Adrenal gland (tissue), 9 donors: ENCODE measurements at regions not wholly inside any gene's neighbourhood (a gene's known extent, or its start where the extent isn't known, plus 50 kb on each side); places are given as distances from the start of the nearest gene placed in this dataset.

Experiments
- DNase-seq, 7 donors: peaks; one replicate each; pipeline ENCODE4 v3.0.0-alpha.2; 2019 to 2020
- H3K27ac ChIP-seq, 5 donors: fragments of 200-600 bp; sonication (generic) in 4 of 5; 1 replicate in 3 of 5; 2 replicates in 2 of 5; pipeline versions ENCODE4 v1.5.1 to v1.8.0; 2016 to 2020; ENCODE audit warnings: mild to moderate bottlenecking in 1 of 5
- H3K27me3 ChIP-seq: fragments of 200-600 bp; 2 replicates; pipeline ENCODE4 v1.8.0; 2021
- H3K36me3 ChIP-seq, 2 donors: fragments of 200-600 bp; replicated peaks in 1 of 2; 1 replicate in 1 of 2; 2 replicates in 1 of 2; pipeline versions ENCODE4 v1.5.1 to v1.8.0; 2018 to 2022
- H3K4me1 ChIP-seq, 2 donors: fragments of 200-600 bp; replicated peaks in 1 of 2; 1 replicate in 1 of 2; 2 replicates in 1 of 2; pipeline versions ENCODE4 v1.5.1 to v1.8.0; 2018 to 2021
- H3K4me3 ChIP-seq, 4 donors: fragments of 200-600 bp; sonication (generic) in 3 of 4; one replicate each; pipeline ENCODE4 v1.5.1; 2016 to 2018
- H3K9me3 ChIP-seq, 3 donors: fragments of 200-600 bp; sonication (generic) in 1 of 3; replicated peaks in 1 of 3; 1 replicate in 2 of 3; 2 replicates in 1 of 3; pipeline versions ENCODE4 v1.5.1 to v1.8.0; 2016 to 2021
- CTCF ChIP-seq, 6 experiments: fragments of 450-650 bp in 4 of 6; fragments of 200-600 bp in 2 of 6; sonication (generic) in 1 of 6; IDR thresholded peaks; 1 replicate in 5 of 6; 2 replicates in 1 of 6; pipeline versions ENCODE4 v1.5.1 to v1.8.0; 2016 to 2021; ENCODE audit warnings: antibody characterized with exemption in 6 of 6, mild to moderate bottlenecking in 2 of 6, moderate library complexity in 1 of 6
- POLR2A ChIP-seq, 2 donors: fragments of 450-650 bp; IDR thresholded peaks; one replicate each; pipeline ENCODE4 v1.6.1; 2017; ENCODE audit warnings: antibody characterized with exemption in 2 of 2, mild to moderate bottlenecking in 2 of 2, moderate library complexity in 1 of 2
- WGBS, 4 donors: extraction: QIAGEN DNeasy Blood & Tissue Kit in 2 of 4; methylation state at CpG; one replicate each; pipeline versions ENCODE4 v1.1.5 to v1.1.7; 2013 to 2017; 5-methylcytosine and 5-hydroxymethylcytosine counted together
- intact Hi-C, 2 donors: fragments of 100-400 bp; cut with DNase I; formaldehyde crosslinking; loops; one replicate each; pipeline versions ENCODE4 v1.14.1 to v1.15.0; 2022 to 2023
- donor health status: healthy with polysubstance abuse.
- donor health status: Bipolar disorder and iron deficiency.
- donor health status: DM: yes; HTN: yes; CAD: no.
- donor health status: DM: no; HTN: no; CAD: no.
- donor health status: DM: no; HTN: no; CAD: no.

GRCh38 chr2:122754561-122754960, 999.1 kb downstream of the TSN start:
- Histone ChIP-seq H3K27ac (no peak overlapping the region), H3K27me3 (no peaks in the 10 kb centered on the region), H3K36me3 (no peaks in the 10 kb centered on the region), H3K9me3 (no peaks in the 10 kb centered on the region), H3K4me1 (no peaks in the 10 kb centered on the region), H3K4me3 (no peak overlapping the region)
- intact Hi-C loops: no loop called here
- 72 to 86% (median 81%) methylated on average over 2 of the region's 2 CpGs for WGBS, 4 donors
- no peak for TF ChIP-seq POLR2A (IDR thresholded peaks at IDR 0.05)
- TF ChIP-seq CTCF (IDR thresholded peaks at IDR 0.05): no peak
- no peak for DNase-seq

- no peak for DNase-seq
- 75 to 82% (median 79%) methylated on average over 3 of the region's 3 CpGs for WGBS, 4 donors
- no peak for TF ChIP-seq POLR2A (IDR thresholded peaks at IDR 0.05)
- TF ChIP-seq CTCF (IDR thresholded peaks at IDR 0.05): no peak
- no peaks in the 10 kb centered on the region for H3K27me3 ChIP-seq
- no peak overlapping the region for H3K4me3 ChIP-seq
- no peaks in the 10 kb centered on the region for H3K4me1 ChIP-seq
- no peak overlapping the region for H3K27ac ChIP-seq
- H3K9me3 ChIP-seq: no peaks in the 10 kb centered on the region
- intact Hi-C loops: no loop called here
- no peaks in the 10 kb centered on the region for H3K36me3 ChIP-seq
These were observed 999.9 kb downstream of the TSN start for GRCh38 chr2:122755281-122755780.

GRCh38 chr2:122758967-122759366, 1003.5 kb downstream of the TSN start:
- intact Hi-C loops: no loop called here
- Histone ChIP-seq H3K27ac (no peak overlapping the region), H3K4me3 (no peak overlapping the region), H3K27me3 (no peaks in the 10 kb centered on the region), H3K36me3 (no peaks in the 10 kb centered on the region), H3K4me1 (no peaks in the 10 kb centered on the region), H3K9me3 (no peaks in the 10 kb centered on the region)
- TF ChIP-seq CTCF (IDR thresholded peaks at IDR 0.05): no peak
- no peak for TF ChIP-seq POLR2A (IDR thresholded peaks at IDR 0.05)
- no peak for DNase-seq
- 72 to 80% (median 75%) methylated on average over 2 of the region's 2 CpGs for WGBS, 4 donors

GRCh38 chr2:122764014-122764413, 1008.6 kb downstream of the TSN start:
- H3K9me3 ChIP-seq: no peaks in the 10 kb centered on the region
- H3K36me3 ChIP-seq: no peaks in the 10 kb centered on the region
- no peak overlapping the region for H3K27ac ChIP-seq
- no peak overlapping the region for H3K4me3 ChIP-seq
- intact Hi-C loops: no loop called here
- no peaks in the 10 kb centered on the region for H3K27me3 ChIP-seq
- DNase-seq: no peak
- H3K4me1 ChIP-seq: no peaks in the 10 kb centered on the region
- TF ChIP-seq CTCF (IDR thresholded peaks at IDR 0.05) (no peak), POLR2A (IDR thresholded peaks at IDR 0.05) (no peak)
- 63 to 69% (median 65%) methylated on average over 3 of the region's 3 CpGs for WGBS, 4 donors
